SK-N-SH (cell line): ENCODE measurements at regions not wholly inside any gene's neighbourhood (a gene's known extent, or its start where the extent isn't known, plus 50 kb on each side); places are given as distances from the start of the nearest gene placed in this dataset.

Experiments used
- CTCF ChIP-seq: fragments of 200-600 bp; sonication (generic); IDR thresholded peaks from 2 replicates; pipeline ENCODE4 v1.6.1; 2017; ENCODE audit warnings: antibody characterized with exemption, mild to moderate bottlenecking, moderate library complexity
- FOXJ3 ChIP-seq: sonication (generic); formaldehyde crosslinking; IDR thresholded peaks from 2 replicates; pipeline ENCODE4 v1.5.1; 2020; ENCODE audit warnings: mild to moderate bottlenecking, missing genetic modification reagents
- GABPA ChIP-seq: IDR thresholded peaks from 2 replicates; pipeline ENCODE4 v1.4.0; 2012; ENCODE audit warnings: low read depth, mild to moderate bottlenecking
- MEF2A ChIP-seq: IDR thresholded peaks from 2 replicates; pipeline ENCODE4 v1.4.0; 2012; ENCODE audit warnings: low read depth, borderline replicate concordance
- USF2 ChIP-seq: fragments of 150-350 bp; IDR thresholded peaks from 2 replicates; pipeline ENCODE4 v1.6.1; 2017; ENCODE audit warnings: antibody characterized with exemption, low read length, low read depth, borderline replicate concordance

GRCh38 chr3:25117005-25117593 is 311.0 kb upstream of the RARB start:
- TF ChIP-seq FOXJ3 (no peak), GABPA (no peak), CTCF (no peak), USF2 (no peak), MEF2A (no peak)
